ENCODE measurements at regions not wholly inside any gene's neighbourhood (a gene's known extent, or its start where the extent isn't known, plus 50 kb on each side); places are given as distances from the start of the nearest gene placed in this dataset.

DNA sequence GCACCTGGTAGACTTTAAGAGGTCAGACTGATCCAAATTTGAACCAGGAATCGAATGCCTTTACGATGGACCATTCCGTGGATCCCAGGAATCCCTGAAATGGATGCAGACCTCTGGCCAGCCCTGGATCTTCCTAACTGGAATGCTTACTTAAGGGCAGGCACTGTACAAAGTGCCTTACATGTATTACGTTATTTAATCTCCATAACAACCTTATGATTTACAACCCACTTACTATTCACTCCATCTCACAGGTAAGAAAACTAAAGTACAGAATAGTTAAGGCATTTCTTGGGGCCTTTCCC lies 93.6 kb downstream of the HSPH1 start:
- TF ChIP-seq CTCF (IDR thresholded peaks at IDR 0.05): no peak
- TF ChIP-seq POLR2AphosphoS5 (IDR thresholded peaks at IDR 0.05): no peak
- no peak for TF ChIP-seq EP300 (IDR thresholded peaks at IDR 0.05)
